ENCODE measurements at regions not wholly inside any gene's neighbourhood (a gene's known extent, or its start where the extent isn't known, plus 50 kb on each side); places are given as distances from the start of the nearest gene placed in this dataset.

DNA sequence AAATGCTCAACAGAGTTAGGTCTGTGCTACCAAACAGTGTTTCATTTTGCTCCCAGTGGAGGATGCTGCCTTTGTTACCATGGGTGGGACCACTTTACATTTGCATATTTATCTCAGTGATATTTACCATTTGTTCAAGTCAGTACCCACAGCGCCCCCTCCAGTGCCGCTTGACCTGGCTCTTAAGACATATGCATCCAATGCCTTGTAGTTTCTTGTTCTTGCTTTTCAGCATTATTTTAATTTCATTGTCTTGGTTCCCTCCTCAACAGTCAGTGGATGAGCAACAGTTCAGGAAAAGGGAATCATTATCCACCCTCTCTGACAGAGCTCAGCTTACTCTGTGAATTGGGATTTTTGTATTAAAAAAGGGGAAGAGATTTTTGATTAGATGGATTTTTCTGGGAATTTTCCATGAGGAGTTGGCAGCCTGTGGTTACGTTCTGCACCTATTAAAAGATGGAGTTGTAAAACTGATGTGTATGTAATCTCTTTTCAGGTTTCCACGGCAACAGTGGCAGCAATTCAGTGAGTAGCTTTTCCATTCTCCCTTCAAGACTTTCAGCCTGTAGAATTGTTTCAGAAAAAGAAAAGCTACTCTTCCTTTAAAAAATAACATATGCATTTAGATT is 240.5 kb upstream of the DAAM1 start:
- Mint-ChIP-seq H3K4me3 (no peak overlapping the region), H3K27ac (no peak overlapping the region)
- no peak for DNase-seq

GRCh38 chr14:58950555-58950954 is 237.9 kb upstream of the DAAM1 start:
- H3K9me3 Mint-ChIP-seq: no peaks in the 10 kb centered on the region

More for the DNA sequence above, 240.5 kb upstream of the DAAM1 start:
- Mint-ChIP-seq H3K4me1 (no peaks in the 10 kb centered on the region), H3K9me3 (no peaks in the 10 kb centered on the region), H3K36me3 (no peaks in the 10 kb centered on the region), H3K27me3 (peaks cover 13% of the 10 kb centered on the region)

DNA sequence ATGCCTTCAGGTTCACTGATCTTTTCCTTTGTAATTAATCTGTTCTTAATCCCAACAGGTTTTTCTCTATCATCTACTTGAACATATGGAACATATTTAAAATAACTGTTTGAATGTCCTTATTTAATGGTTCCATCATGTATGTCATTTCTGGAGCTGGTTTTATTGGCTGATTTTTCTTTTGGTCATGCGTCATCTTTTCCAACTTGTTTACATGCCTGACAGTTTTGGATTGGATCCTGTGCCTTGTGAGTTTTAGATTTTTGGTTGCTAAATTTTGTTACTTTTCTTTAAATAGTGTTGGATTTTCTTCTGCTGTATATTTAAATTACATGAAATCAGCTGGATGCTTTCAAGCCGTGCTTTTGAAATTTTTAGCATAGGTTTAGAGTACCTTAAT is 237.3 kb upstream of the DAAM1 start:
- H3K4me3 Mint-ChIP-seq: no peak overlapping the region
- no peak overlapping the region for H3K27ac Mint-ChIP-seq
- DNase-seq: no peak
- H3K9me3 Mint-ChIP-seq: no peaks in the 10 kb centered on the region
- no peaks in the 10 kb centered on the region for H3K4me1 Mint-ChIP-seq
- peaks cover 22% of the 10 kb centered on the region for H3K27me3 Mint-ChIP-seq
- H3K36me3 Mint-ChIP-seq: no peaks in the 10 kb centered on the region

More at GRCh38 chr14:58950555-58950954, 237.9 kb upstream of the DAAM1 start:
- H3K4me1 Mint-ChIP-seq: no peaks in the 10 kb centered on the region
- no peak overlapping the region for H3K4me3 Mint-ChIP-seq
- peaks cover 22% of the 10 kb centered on the region for H3K27me3 Mint-ChIP-seq
- H3K27ac Mint-ChIP-seq: no peak overlapping the region
- no peaks in the 10 kb centered on the region for H3K36me3 Mint-ChIP-seq
- DNase-seq: no peak

DNA sequence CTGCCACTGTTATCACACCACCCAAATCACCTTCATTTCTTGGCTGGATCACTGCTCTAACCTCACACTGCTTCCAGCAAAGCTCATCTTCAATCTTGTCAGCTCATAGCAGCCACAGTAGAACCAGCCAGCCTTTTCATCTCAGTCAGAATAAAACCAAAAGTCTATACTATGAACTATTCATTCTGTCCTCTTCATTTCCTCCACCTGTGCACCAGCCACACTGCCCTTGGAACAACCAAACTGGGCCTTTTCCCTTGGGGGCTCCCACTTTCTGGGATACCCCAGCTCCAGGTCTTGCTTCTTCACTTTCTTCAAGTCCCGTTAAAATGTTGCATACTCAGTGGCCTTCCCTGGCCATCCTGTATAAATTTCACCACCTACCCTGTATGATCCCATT is 234.4 kb upstream of the DAAM1 start:
- no peak for DNase-seq

DNA sequence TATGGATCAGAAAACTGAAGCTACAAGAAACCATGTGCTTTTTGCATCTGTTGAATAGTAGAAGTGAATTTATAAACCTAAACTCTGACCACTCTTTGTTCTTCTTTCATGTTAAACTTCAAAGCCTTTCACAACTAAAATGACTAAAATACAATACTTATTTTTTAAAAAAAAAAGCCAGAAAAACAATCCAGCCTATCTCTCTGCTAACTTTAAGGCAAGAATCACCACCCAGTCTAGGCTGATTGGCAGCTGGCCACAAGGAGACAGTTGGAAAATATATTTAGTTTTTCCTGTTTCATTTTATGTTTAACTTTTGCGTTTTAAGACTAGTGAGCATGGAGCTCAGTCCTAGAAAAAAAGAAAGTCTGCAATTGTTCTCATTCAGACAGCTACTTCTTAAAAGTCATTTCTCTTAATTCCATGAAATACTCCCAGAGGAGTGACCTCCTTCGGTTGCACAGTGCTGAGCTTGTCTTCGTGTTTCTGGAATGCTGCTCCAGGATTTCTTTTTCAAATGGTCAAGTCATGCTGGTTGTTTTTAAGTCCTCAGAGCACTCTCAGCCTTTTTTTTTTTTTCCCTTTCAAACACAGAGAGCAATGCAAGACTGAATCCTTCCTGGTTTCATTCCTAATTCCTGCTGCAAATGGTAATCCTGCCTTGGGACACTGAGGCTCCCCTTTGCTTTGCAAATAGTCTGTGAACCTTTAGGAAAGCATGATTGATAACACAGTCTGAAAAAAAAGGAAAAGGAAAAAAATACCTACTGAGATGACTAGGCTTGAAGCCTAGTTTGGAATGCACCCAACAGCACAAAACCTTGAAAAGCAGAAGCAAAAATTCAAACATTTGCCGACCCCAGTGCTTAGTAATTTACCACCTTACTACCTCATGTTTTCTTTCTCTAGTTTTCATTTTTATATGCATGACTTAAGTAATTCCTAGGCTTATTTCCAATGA is 233.3 kb upstream of the DAAM1 start:
- no peak overlapping the region for H3K27ac Mint-ChIP-seq
- no peak overlapping the region for H3K4me3 Mint-ChIP-seq
- no peaks in the 10 kb centered on the region for H3K4me1 Mint-ChIP-seq
- H3K9me3 Mint-ChIP-seq: peaks cover 2% of the 10 kb centered on the region
- DNase-seq: no peak
- H3K27me3 Mint-ChIP-seq: peaks cover 22% of the 10 kb centered on the region
- H3K36me3 Mint-ChIP-seq: no peaks in the 10 kb centered on the region

More for the DNA sequence above, 234.4 kb upstream of the DAAM1 start:
- Mint-ChIP-seq H3K27ac (no peak overlapping the region), H3K36me3 (no peaks in the 10 kb centered on the region), H3K4me3 (no peak overlapping the region), H3K27me3 (peaks cover 22% of the 10 kb centered on the region), H3K4me1 (no peaks in the 10 kb centered on the region), H3K9me3 (peaks cover 2% of the 10 kb centered on the region)

- Mint-ChIP-seq H3K4me1 (no peaks in the 10 kb centered on the region), H3K9me3 (peaks cover 2% of the 10 kb centered on the region), H3K4me3 (no peak overlapping the region), H3K27me3 (no peaks in the 10 kb centered on the region), H3K36me3 (no peaks in the 10 kb centered on the region), H3K27ac (no peak overlapping the region)
- no peak for DNase-seq
Observed at GRCh38 chr14:58961045-58961731, 227.3 kb upstream of the DAAM1 start.

DNA sequence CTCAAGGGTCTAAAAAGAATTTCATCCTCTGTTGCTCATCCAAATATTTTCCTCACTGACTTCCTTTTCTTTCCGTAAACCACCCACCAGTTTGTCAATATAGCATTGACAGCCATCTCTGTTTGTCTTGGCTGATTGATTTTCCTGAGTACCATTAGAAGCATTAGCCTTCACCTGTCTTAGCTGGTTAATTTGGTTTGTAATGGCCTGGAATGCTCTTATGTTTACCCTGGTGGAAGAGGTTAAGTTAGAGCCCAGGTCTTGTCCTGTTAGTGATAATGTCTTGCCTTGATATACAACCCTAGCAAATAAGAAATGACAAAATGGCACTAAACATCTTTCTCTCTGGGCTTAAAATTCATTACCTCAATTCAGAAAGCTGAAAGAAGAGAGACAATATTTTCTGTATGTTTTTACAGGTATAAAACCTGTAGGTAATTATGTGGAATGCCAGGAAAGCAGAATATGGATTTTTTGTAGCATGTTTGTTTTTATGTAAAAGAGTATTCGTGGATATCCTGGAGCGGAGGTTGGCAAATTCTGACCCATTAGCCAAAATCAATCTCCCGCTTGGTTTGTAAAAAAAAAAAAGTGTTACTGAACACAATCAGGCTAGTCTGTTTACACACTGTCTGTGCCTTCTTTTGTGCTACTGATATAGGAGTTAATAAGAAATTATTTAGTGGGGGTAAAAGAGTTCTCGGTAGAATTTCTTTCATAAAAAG is 224.4 kb upstream of the DAAM1 start:
- no peak overlapping the region for H3K4me3 Mint-ChIP-seq
- H3K27ac Mint-ChIP-seq: no peak overlapping the region
- no peaks in the 10 kb centered on the region for H3K27me3 Mint-ChIP-seq
- no peaks in the 10 kb centered on the region for H3K4me1 Mint-ChIP-seq
- DNase-seq: no peak
- H3K9me3 Mint-ChIP-seq: no peaks in the 10 kb centered on the region
- no peaks in the 10 kb centered on the region for H3K36me3 Mint-ChIP-seq

DNA sequence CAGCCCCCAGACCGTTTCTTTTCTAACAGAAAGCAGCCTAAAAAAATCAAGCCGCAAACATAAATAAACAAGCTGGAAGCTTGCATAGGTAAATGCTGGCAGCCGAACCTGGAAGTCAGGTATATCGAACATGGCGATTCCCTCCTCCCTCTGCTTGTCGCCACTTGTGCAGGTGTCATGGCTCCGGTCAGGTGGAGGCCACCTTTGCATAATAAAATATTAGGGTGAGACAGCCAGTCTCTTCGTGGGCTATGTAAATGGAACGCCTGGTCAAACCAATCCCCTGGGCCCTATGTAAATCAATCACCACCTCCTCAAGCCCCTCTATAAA is 223.9 kb upstream of the DAAM1 start:
- Mint-ChIP-seq H3K27me3 (no peaks in the 10 kb centered on the region), H3K27ac (no peak overlapping the region), H3K36me3 (no peaks in the 10 kb centered on the region), H3K4me3 (no peak overlapping the region), H3K9me3 (no peaks in the 10 kb centered on the region), H3K4me1 (no peaks in the 10 kb centered on the region)
- no peak for DNase-seq

- no peak for DNase-seq
- no peaks in the 10 kb centered on the region for H3K36me3 Mint-ChIP-seq
- no peaks in the 10 kb centered on the region for H3K27me3 Mint-ChIP-seq
- H3K9me3 Mint-ChIP-seq: no peaks in the 10 kb centered on the region
- H3K27ac Mint-ChIP-seq: no peak overlapping the region
- H3K4me3 Mint-ChIP-seq: no peak overlapping the region
- H3K4me1 Mint-ChIP-seq: no peaks in the 10 kb centered on the region
Observed at GRCh38 chr14:58965601-58966000, 222.9 kb upstream of the DAAM1 start.

DNA sequence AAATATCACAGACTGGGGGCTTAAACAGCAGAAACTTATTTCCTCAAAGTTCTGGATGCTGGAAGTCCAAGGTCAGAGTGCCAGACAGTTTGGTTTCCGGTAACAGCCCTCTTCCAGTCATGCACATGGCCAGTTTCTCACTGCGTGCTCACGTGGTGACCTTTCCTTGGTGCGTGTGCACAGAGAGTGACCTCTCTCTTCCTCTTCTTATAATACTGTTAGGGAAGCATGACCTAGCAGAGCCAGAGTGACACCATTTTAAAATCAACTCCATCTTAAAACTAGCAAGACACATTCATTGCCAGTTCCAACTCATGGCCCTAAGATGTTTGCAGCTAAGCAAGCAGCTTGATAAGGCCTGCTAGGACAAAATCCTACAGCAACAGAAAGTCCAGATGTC is 221.5 kb upstream of the DAAM1 start:
- Mint-ChIP-seq H3K36me3 (no peaks in the 10 kb centered on the region), H3K27me3 (no peaks in the 10 kb centered on the region), H3K4me1 (no peaks in the 10 kb centered on the region), H3K27ac (no peak overlapping the region), H3K4me3 (no peak overlapping the region), H3K9me3 (no peaks in the 10 kb centered on the region)
- no peak for DNase-seq

DNA sequence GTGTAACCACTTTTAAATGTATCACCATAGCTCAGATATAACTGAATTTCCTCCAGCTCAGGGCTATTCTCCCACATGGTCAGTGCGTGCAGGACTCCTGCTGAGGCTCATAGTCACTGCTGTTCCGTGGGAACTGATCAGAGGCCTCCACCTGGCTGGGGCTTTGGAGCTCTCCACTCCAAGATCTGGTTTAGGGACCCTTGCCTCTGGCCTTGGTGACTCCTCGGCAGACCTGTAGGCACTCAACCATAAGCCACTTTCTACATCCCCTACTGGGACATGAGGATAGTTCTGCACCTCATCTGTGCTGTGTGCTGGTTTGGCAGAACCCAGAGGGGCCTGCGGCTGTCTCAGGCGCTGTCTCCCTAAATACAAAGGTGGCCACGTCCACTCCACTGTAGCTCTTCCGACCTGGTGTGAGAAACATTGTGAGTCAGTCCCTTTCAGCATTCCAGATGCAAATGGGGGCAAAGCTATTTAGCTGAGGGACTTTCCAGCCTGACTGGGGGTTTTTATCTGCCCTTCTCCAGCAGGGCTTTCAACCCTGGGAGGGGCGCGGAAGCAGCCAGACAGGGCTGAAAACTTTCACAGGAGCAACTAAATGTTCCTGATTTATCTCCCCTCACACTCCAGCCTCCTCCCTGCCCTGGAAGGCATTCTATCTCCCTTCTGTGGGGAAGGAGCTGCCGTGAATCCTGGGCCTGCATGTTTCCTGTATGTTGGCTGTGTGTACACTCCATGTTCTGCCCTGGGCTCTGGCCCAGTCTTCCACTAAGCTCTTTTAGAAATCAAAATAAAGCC is 218.3 kb upstream of the DAAM1 start:
- no peak overlapping the region for H3K27ac Mint-ChIP-seq
- H3K36me3 Mint-ChIP-seq: no peaks in the 10 kb centered on the region
- H3K4me1 Mint-ChIP-seq: no peaks in the 10 kb centered on the region
- no peak for DNase-seq
- no peaks in the 10 kb centered on the region for H3K27me3 Mint-ChIP-seq
- H3K4me3 Mint-ChIP-seq: no peak overlapping the region
- H3K9me3 Mint-ChIP-seq: no peaks in the 10 kb centered on the region

DNA sequence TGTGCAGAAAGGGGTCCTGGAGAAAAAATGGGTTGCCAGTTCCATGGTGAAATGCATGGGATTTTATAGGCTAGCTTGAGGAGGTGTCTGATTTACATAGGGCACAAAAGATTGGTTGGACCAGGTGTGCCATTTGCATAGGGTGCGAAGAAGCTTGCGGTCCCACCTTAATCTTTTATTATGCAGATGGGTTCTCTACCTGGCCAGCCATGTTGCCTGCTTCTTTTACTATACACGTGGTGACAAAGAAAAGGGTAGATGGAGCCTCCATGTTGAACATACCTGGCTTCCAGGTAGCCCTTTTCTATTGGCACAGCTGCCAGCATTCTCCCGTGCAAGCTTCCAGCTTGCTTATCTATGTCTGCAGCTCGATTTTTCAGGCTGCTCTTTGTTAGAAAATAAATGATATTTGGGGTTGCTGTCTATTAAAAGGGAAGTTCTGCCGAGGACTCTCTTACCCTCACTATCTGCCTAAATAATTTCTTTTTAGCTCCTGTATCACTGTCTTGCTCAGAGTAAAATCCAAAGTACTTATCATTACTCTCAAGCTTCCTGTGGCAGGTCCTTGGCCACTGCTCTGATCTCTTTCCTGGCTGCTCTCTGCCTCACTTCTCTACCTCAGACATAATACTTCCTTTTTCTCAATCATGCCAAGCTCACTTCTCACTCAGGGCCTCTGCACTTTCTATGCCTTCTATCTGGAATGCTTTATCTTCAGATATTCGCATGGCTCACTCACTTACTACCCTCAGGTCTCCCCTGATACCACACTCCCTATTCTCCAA is 216.0 kb upstream of the DAAM1 start:
- no peak for DNase-seq
- H3K4me3 Mint-ChIP-seq: no peak overlapping the region
- H3K27ac Mint-ChIP-seq: no peak overlapping the region
- no peaks in the 10 kb centered on the region for H3K36me3 Mint-ChIP-seq
- no peaks in the 10 kb centered on the region for H3K4me1 Mint-ChIP-seq
- H3K9me3 Mint-ChIP-seq: no peaks in the 10 kb centered on the region
- no peaks in the 10 kb centered on the region for H3K27me3 Mint-ChIP-seq

- Mint-ChIP-seq H3K4me1 (no peaks in the 10 kb centered on the region), H3K27me3 (no peaks in the 10 kb centered on the region), H3K4me3 (no peak overlapping the region), H3K9me3 (no peaks in the 10 kb centered on the region), H3K36me3 (no peaks in the 10 kb centered on the region), H3K27ac (no peak overlapping the region)
- DNase-seq: no peak
Observed at GRCh38 chr14:58977366-58977765, 211.1 kb upstream of the DAAM1 start.

DNA sequence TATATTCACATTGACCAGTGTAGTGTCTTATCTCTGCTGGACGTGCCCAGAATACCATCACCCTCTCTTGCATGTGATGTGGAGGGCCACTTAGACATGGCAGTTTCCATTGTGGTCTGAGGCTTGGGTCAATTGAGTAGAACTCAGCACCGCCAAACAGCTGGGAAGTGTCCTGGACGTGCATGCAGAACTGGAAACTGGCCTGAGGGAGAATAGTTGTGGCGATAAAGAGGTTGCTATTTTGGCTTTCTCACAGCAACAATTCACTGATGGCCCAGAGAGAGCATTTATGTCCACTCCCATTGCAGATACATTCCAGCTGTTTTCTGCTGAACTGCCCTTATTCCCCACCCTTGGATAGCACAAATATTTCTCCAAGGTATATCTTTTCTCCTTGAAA is 210.1 kb upstream of the DAAM1 start:
- Mint-ChIP-seq H3K9me3 (no peaks in the 10 kb centered on the region), H3K27me3 (no peaks in the 10 kb centered on the region), H3K36me3 (no peaks in the 10 kb centered on the region), H3K27ac (no peak overlapping the region), H3K4me3 (no peak overlapping the region), H3K4me1 (no peaks in the 10 kb centered on the region)
- DNase-seq: no peak
